ENCODE measurements at regions not wholly inside any gene's neighbourhood (a gene's known extent, or its start where the extent isn't known, plus 50 kb on each side); places are given as distances from the start of the nearest gene placed in this dataset.
"Not testable (repeated sequence)": the region's sequence is repeated elsewhere in the genome, so short reads cannot be mapped to it uniquely, and the experiment has no call there.

DNA sequence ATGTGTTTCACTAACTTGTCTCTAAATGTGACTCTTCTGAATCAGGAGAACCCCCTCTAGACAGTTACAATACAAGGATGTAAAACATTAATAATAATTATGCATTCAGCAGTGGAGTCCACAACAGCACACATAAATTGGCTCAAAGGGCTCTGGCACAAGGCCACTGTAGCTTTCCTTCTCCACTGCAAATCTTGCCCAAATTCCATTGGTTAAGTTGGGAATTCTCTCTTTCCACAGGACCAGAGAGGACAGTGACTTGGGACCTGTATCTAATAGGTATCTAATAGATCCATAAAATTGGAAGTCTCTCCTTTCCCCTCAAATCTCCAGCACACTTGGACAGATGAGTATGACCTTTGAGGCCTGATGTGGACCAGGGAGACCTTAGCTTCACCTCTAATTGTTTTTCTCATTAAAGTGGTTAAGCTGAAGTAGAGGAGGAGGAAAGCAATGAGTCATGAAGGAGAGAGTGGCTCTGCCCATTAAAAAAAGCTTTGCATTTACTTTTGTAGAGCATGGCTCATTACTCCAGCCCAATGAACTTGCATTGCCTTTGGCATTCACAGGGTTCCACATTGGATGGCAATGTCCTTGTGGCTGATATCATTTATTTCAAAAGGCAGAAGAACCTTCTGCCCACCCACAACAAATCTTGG lies 72.3 kb upstream of the SH3RF1 start:
- H3K4me1 Mint-ChIP-seq: no peaks in the 10 kb centered on the region
- DNase-seq (ENCODE audit: low spot score in 2 of 2): no peak
- no peaks in the 10 kb centered on the region for H3K36me3 Mint-ChIP-seq
- no peak overlapping the region for H3K27ac Mint-ChIP-seq
- ATAC-seq: no peak
- H3K4me3 Mint-ChIP-seq: no peak overlapping the region
- H3K9me3 Mint-ChIP-seq: no peaks in the 10 kb centered on the region

GRCh38 chr4:169342159-169342860 lies 71.6 kb upstream of the SH3RF1 start:
- H3K36me3 Mint-ChIP-seq: no peaks in the 10 kb centered on the region
- H3K27ac Mint-ChIP-seq: no peak overlapping the region
- no peak overlapping the region for H3K4me3 Mint-ChIP-seq
- H3K4me1 Mint-ChIP-seq: no peaks in the 10 kb centered on the region
- no peak for ATAC-seq
- no peaks in the 10 kb centered on the region for H3K9me3 Mint-ChIP-seq
- DNase-seq (ENCODE audit: low spot score in 2 of 2): no peak

GRCh38 chr4:169341490-169341889 lies 70.7 kb upstream of the SH3RF1 start:
- Mint-ChIP-seq H3K27ac (no peak overlapping the region), H3K4me1 (no peaks in the 10 kb centered on the region), H3K36me3 (no peaks in the 10 kb centered on the region), H3K9me3 (no peaks in the 10 kb centered on the region), H3K4me3 (no peak overlapping the region)
- DNase-seq (ENCODE audit: low spot score in 2 of 2) (no peak), ATAC-seq (peak; percentile 49)

- Mint-ChIP-seq H3K9me3 (no peaks in the 10 kb centered on the region), H3K4me3 (no peak overlapping the region), H3K4me1 (no peaks in the 10 kb centered on the region), H3K27ac (no peak overlapping the region), H3K36me3 (no peaks in the 10 kb centered on the region)
- DNase-seq (ENCODE audit: low spot score in 2 of 2): no peak
- ATAC-seq: no peak
These were observed 70.1 kb upstream of the SH3RF1 start for GRCh38 chr4:169340834-169341233.

- Mint-ChIP-seq H3K4me1 (no peaks in the 10 kb centered on the region), H3K36me3 (no peaks in the 10 kb centered on the region), H3K9me3 (no peaks in the 10 kb centered on the region), H3K27ac (no peak overlapping the region), H3K4me3 (no peak overlapping the region)
- DNase-seq (ENCODE audit: low spot score in 2 of 2) (no peak), ATAC-seq (no peak)
These were observed 67.5 kb upstream of the SH3RF1 start for GRCh38 chr4:169338241-169338640.

GRCh38 chr4:169337510-169337909 lies 66.8 kb upstream of the SH3RF1 start:
- H3K4me1 Mint-ChIP-seq: no peaks in the 10 kb centered on the region
- no peak overlapping the region for H3K4me3 Mint-ChIP-seq
- ATAC-seq: no peak
- no peak overlapping the region for H3K27ac Mint-ChIP-seq
- H3K9me3 Mint-ChIP-seq: no peaks in the 10 kb centered on the region
- no peak for DNase-seq (ENCODE audit: low spot score in 2 of 2)
- no peaks in the 10 kb centered on the region for H3K36me3 Mint-ChIP-seq

GRCh38 chr4:169335331-169335730 lies 64.6 kb upstream of the SH3RF1 start:
- no peak overlapping the region for H3K27ac Mint-ChIP-seq
- H3K36me3 Mint-ChIP-seq: no peaks in the 10 kb centered on the region
- no peak for ATAC-seq
- H3K4me1 Mint-ChIP-seq: no peaks in the 10 kb centered on the region
- H3K9me3 Mint-ChIP-seq: no peaks in the 10 kb centered on the region
- H3K4me3 Mint-ChIP-seq: no peak overlapping the region
- no peak for DNase-seq (ENCODE audit: low spot score in 2 of 2)

- H3K9me3 Mint-ChIP-seq: no peaks in the 10 kb centered on the region
- ATAC-seq: no peak
- no peak overlapping the region for H3K4me3 Mint-ChIP-seq
- no peak overlapping the region for H3K27ac Mint-ChIP-seq
- H3K4me1 Mint-ChIP-seq: no peaks in the 10 kb centered on the region
- no peaks in the 10 kb centered on the region for H3K36me3 Mint-ChIP-seq
- no peak for DNase-seq (ENCODE audit: low spot score in 2 of 2)
These were observed 63.6 kb upstream of the SH3RF1 start for GRCh38 chr4:169334335-169334734.

DNA sequence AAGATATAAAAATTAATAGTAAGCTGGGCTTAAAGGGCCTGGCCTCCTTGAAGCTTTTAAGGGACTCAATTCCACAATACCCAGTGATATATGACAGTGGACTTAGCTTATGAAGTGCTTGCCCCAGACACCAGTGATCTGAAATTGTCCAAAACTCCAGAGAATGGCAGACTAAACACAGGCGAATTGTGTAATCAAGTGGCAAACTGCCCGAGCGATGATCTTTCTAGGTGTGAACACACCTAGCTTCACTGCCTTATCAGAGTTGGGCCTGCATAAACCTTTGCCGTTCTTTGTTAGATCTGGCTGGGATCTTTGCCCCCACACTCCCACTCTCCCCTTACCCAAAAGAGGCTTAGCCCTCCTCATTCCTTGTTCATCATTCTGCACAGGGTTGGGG lies 62.5 kb upstream of the SH3RF1 start:
- no peak for DNase-seq (ENCODE audit: low spot score in 2 of 2)
- Mint-ChIP-seq H3K36me3 (no peaks in the 10 kb centered on the region), H3K4me1 (no peaks in the 10 kb centered on the region), H3K4me3 (no peak overlapping the region), H3K9me3 (no peaks in the 10 kb centered on the region), H3K27ac (no peak overlapping the region)
- no peak for ATAC-seq

GRCh38 chr4:169332583-169332982 lies 61.8 kb upstream of the SH3RF1 start:
- no peak overlapping the region for H3K4me3 Mint-ChIP-seq

DNA sequence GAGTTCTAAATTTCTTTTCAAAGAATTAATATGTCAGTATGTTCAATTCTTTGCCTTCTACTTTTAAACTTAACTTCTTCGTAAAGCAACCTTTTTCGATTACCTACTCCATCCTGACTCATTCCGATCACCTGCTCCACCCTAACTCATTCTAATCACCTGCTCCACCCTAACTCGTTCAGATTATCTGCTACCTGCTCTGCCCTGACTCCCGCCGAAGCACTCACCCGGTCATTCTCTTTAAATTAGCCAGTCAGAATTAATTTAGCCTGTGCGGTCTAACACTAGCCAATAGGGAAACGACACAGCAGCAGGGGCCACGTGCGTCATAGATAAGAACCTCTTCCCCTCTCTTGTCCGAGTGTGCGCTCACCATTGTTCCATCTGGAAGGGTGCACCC lies 60.1 kb upstream of the SH3RF1 start:
- Mint-ChIP-seq H3K4me3 (no peak overlapping the region), H3K36me3 (no peaks in the 10 kb centered on the region), H3K27ac (no peak overlapping the region), H3K9me3 (no peaks in the 10 kb centered on the region), H3K4me1 (no peaks in the 10 kb centered on the region)
- DNase-seq (ENCODE audit: low spot score in 2 of 2): no peak
- ATAC-seq: no peak

More at GRCh38 chr4:169332583-169332982, 61.8 kb upstream of the SH3RF1 start:
- no peaks in the 10 kb centered on the region for H3K4me1 Mint-ChIP-seq
- ATAC-seq (no peak), DNase-seq (ENCODE audit: low spot score in 2 of 2) (no peak)
- H3K9me3 Mint-ChIP-seq: no peaks in the 10 kb centered on the region
- H3K36me3 Mint-ChIP-seq: no peaks in the 10 kb centered on the region
- no peak overlapping the region for H3K27ac Mint-ChIP-seq

- no peak overlapping the region for H3K27ac Mint-ChIP-seq
- no peaks in the 10 kb centered on the region for H3K4me1 Mint-ChIP-seq
- ATAC-seq (peak; percentile 31), DNase-seq (ENCODE audit: low spot score in 2 of 2) (no peak)
- no peaks in the 10 kb centered on the region for H3K36me3 Mint-ChIP-seq
- H3K4me3 Mint-ChIP-seq: no peak overlapping the region
- H3K9me3 Mint-ChIP-seq: no peaks in the 10 kb centered on the region
These were observed 59.3 kb upstream of the SH3RF1 start for GRCh38 chr4:169330095-169330494.

- Mint-ChIP-seq H3K27ac (no peak overlapping the region), H3K4me3 (no peak overlapping the region), H3K4me1 (no peaks in the 10 kb centered on the region), H3K36me3 (no peaks in the 10 kb centered on the region), H3K9me3 (no peaks in the 10 kb centered on the region)
- ATAC-seq (no peak), DNase-seq (ENCODE audit: low spot score in 2 of 2) (no peak)
These were observed 57.2 kb upstream of the SH3RF1 start for GRCh38 chr4:169327951-169328350.

DNA sequence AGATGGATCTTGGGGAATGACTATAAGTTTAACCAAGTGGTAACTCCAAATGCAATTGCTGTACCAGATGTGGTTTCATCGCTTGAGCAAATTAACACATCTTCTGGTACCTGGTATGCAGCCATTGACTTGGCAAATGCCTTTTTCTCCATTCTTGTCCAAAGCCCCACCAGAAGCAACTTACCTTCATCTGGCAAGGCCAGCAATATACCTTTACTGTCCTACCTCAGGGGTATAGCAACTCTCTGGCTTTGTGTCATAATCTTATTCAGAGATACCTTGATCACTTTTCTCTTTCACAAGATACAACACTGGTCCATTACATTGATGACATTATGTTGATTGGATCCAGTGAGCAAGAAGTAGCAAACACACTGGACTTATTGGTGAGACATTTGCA lies 53.2 kb upstream of the SH3RF1 start:
- H3K36me3 Mint-ChIP-seq; ATAC-seq; H3K9me3 Mint-ChIP-seq; DNase-seq (ENCODE audit: low spot score in 2 of 2); H3K4me1 Mint-ChIP-seq; H3K4me3 Mint-ChIP-seq; H3K27ac Mint-ChIP-seq: not testable (repeated sequence)

DNA sequence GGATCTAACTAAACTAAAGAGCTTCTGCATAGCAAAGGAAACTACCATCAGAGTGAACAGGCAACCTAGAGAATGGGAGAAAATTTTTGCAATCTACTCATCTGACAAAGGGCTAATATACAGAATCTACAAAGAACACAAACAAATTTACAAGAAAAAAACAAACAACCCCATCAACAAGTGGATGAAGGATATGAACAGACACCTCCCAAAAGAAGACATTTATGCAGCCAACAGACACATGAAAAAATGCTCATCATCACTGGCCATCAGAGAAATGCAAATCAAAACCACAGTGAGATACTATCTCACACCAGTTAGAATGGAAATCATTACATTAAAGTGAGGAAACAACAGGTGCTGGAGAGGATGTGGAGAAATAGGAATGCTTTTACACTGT lies 52.1 kb upstream of the SH3RF1 start:
- not testable (repeated sequence) for H3K9me3 Mint-ChIP-seq; H3K36me3 Mint-ChIP-seq; H3K4me1 Mint-ChIP-seq; ATAC-seq; H3K27ac Mint-ChIP-seq; H3K4me3 Mint-ChIP-seq; DNase-seq (ENCODE audit: low spot score in 2 of 2)
